PC-9 (cell line): ENCODE measurements at regions not wholly inside any gene's neighbourhood (a gene's known extent, or its start where the extent isn't known, plus 50 kb on each side); places are given as distances from the start of the nearest gene placed in this dataset.

ENCODE experiments used
- BruUV-seq: library from RNA; stranded (reverse); fragments of 400-500 nt; replicated peaks from 2 replicates; lab custom pipeline; 2021; lab: Mats Ljungman, UMichigan
- CTCF ChIA-PET: fragments of 300-600 bp; sonication (Branson Sonifier 250); formaldehyde crosslinking; loops from one replicate; lab custom pipeline; 2022; ENCODE audit warnings: antibody characterized with exemption; lab: Charles Lee
- POLR2A ChIA-PET: fragments of 300-600 bp; sonication (Branson Sonifier 250); formaldehyde crosslinking; loops from one replicate; lab custom pipeline; 2022; ENCODE audit warnings: antibody characterized with exemption; ENCODE audit not compliant: unreplicated experiment; lab: Charles Lee
- DNase-seq, 2 experiments: peaks; one replicate each; pipeline versions ENCODE4 v3.0.0 to v3.0.0-alpha.2; 2015 to 2022; ENCODE audit warnings: mixed read lengths in 1 of 2
- H2AFZ ChIP-seq: fragments of 200-600 bp; sonication (generic); 2 replicates; pipeline ENCODE4 v1.8.1; 2017; ENCODE audit warnings: antibody characterized with exemption
- H3F3A ChIP-seq: fragments of 200-600 bp; sonication (generic); 2 replicates; pipeline ENCODE4 v1.8.1; 2017; ENCODE audit warnings: antibody characterized with exemption, mild to moderate bottlenecking, low read depth; ENCODE audit not compliant: insufficient read depth
- H3K27ac ChIP-seq: fragments of 200-600 bp; sonication (generic); 2 replicates; pipeline ENCODE4 v1.6.1; 2016; ENCODE audit warnings: mixed run types
- H3K27me3 ChIP-seq: fragments of 200-600 bp; sonication (generic); 2 replicates; pipeline ENCODE4 v1.6.1; 2016; ENCODE audit warnings: low read depth, mixed run types; ENCODE audit not compliant: insufficient read depth
- H3K36me3 ChIP-seq: fragments of 200-600 bp; sonication (generic); 2 replicates; pipeline ENCODE4 v1.6.1; 2016; ENCODE audit warnings: low read depth, mixed run types
- H3K4me1 ChIP-seq: fragments of 200-600 bp; sonication (generic); replicated peaks from 2 replicates; pipeline ENCODE4 v1.6.1; 2016; ENCODE audit warnings: mixed run types; ENCODE audit not compliant: insufficient read depth
- H3K4me2 ChIP-seq: fragments of 200-600 bp; sonication (generic); 2 replicates; pipeline ENCODE4 v1.6.1; 2017; ENCODE audit warnings: mixed run types
- H3K4me3 ChIP-seq: fragments of 200-600 bp; sonication (generic); 2 replicates; pipeline ENCODE4 v1.6.1; 2016; ENCODE audit warnings: mixed run types
- H3K79me2 ChIP-seq: fragments of 200-600 bp; sonication (generic); 2 replicates; pipeline ENCODE4 v1.6.1; 2017; ENCODE audit warnings: low read depth, mixed run types
- H3K9me2 ChIP-seq: fragments of 200-600 bp; sonication (generic); 2 replicates; pipeline ENCODE4 v1.8.1; 2017; ENCODE audit warnings: mild to moderate bottlenecking; ENCODE audit not compliant: insufficient read depth
- H3K9me3 ChIP-seq: fragments of 200-600 bp; sonication (generic); 2 replicates; pipeline ENCODE4 v1.8.1; 2016; ENCODE audit warnings: low read depth; ENCODE audit not compliant: insufficient read depth
- H4K20me1 ChIP-seq: fragments of 200-600 bp; sonication (generic); 2 replicates; pipeline ENCODE4 v1.8.1; 2017; ENCODE audit not compliant: insufficient read depth
- EZH2 ChIP-seq: fragments of 200-600 bp; sonication (generic); IDR thresholded peaks from 2 replicates; pipeline ENCODE4 v1.8.0; 2017; ENCODE audit warnings: antibody characterized with exemption, low read depth
- intact Hi-C: fragments of 100-400 bp; cut with micrococcal nuclease; formaldehyde crosslinking; loops from one replicate; pipeline ENCODE4 v1.10.0; 2022; ENCODE audit not compliant: unreplicated experiment
- TF ChIP-seq, protein P1 (sequence below): fragments of 200-600 bp; sonication (generic); conservative IDR thresholded peaks from 2 replicates; pipeline ENCODE4 v1.6.1; 2017; ENCODE audit warnings: mixed run types, antibody characterized with exemption, mild to moderate bottlenecking, moderate library complexity

- intact Hi-C loops = no loop called here
- Histone ChIP-seq H3K27me3 (no peaks in the 10 kb centered on the region), H3K27ac (no peak overlapping the region), H3K36me3 (no peaks in the 10 kb centered on the region), H3K4me3 (no peak overlapping the region), H3K9me2 (no peaks in the 10 kb centered on the region), H3K4me2 (no peak overlapping the region), H2AFZ (no peak overlapping the region), H3F3A (no peaks in the 10 kb centered on the region), H3K79me2 (no peaks in the 10 kb centered on the region), H4K20me1 (no peaks in the 10 kb centered on the region), H3K4me1 (no peaks in the 10 kb centered on the region), H3K9me3 (no peaks in the 10 kb centered on the region)
- ChIA-PET POLR2A (no interaction called here), CTCF (no interaction called here)
- DNase-seq = peak in 1 of 2 experiments; percentile 10
- no TSS peak for BruUV-seq
- TF ChIP-seq, protein P1, sequence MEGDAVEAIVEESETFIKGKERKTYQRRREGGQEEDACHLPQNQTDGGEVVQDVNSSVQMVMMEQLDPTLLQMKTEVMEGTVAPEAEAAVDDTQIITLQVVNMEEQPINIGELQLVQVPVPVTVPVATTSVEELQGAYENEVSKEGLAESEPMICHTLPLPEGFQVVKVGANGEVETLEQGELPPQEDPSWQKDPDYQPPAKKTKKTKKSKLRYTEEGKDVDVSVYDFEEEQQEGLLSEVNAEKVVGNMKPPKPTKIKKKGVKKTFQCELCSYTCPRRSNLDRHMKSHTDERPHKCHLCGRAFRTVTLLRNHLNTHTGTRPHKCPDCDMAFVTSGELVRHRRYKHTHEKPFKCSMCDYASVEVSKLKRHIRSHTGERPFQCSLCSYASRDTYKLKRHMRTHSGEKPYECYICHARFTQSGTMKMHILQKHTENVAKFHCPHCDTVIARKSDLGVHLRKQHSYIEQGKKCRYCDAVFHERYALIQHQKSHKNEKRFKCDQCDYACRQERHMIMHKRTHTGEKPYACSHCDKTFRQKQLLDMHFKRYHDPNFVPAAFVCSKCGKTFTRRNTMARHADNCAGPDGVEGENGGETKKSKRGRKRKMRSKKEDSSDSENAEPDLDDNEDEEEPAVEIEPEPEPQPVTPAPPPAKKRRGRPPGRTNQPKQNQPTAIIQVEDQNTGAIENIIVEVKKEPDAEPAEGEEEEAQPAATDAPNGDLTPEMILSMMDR = no peak
- no peak for TF ChIP-seq EZH2
Measured at GRCh38 chr11:42720716-42721563, 590.9 kb upstream of the API5 start.

GRCh38 chr11:42727879-42728278, 583.9 kb upstream of the API5 start:
- no peak for DNase-seq

GRCh38 chr11:42762348-42762747, 549.4 kb upstream of the API5 start:
- Histone ChIP-seq H3F3A (no peaks in the 10 kb centered on the region), H3K27ac (no peak overlapping the region), H3K4me3 (no peak overlapping the region), H3K27me3 (no peaks in the 10 kb centered on the region), H3K36me3 (no peaks in the 10 kb centered on the region), H3K9me2 (no peaks in the 10 kb centered on the region), H3K4me1 (no peaks in the 10 kb centered on the region), H3K9me3 (no peaks in the 10 kb centered on the region), H3K4me2 (no peak overlapping the region), H4K20me1 (no peaks in the 10 kb centered on the region), H2AFZ (no peak overlapping the region), H3K79me2 (no peaks in the 10 kb centered on the region)
- ChIA-PET POLR2A (no interaction called here), CTCF (no interaction called here)
- no TSS peak for BruUV-seq
- intact Hi-C loops = no loop called here
- TF ChIP-seq, protein P1 = no peak
- no peak for DNase-seq

More at GRCh38 chr11:42727879-42728278, 583.9 kb upstream of the API5 start:
- Histone ChIP-seq H2AFZ (no peak overlapping the region), H3K36me3 (no peaks in the 10 kb centered on the region), H3F3A (no peaks in the 10 kb centered on the region; the same call in 1 of the 2 replicates), H4K20me1 (no peaks in the 10 kb centered on the region), H3K4me1 (no peaks in the 10 kb centered on the region), H3K9me3 (no peaks in the 10 kb centered on the region), H3K27ac (no peak overlapping the region), H3K27me3 (no peaks in the 10 kb centered on the region), H3K9me2 (no peaks in the 10 kb centered on the region), H3K4me2 (no peak overlapping the region), H3K4me3 (no peak overlapping the region), H3K79me2 (no peaks in the 10 kb centered on the region)
- TF ChIP-seq EZH2 = no peak
- TF ChIP-seq, protein P1 = no peak
- ChIA-PET CTCF (no interaction called here), POLR2A (no interaction called here)
- BruUV-seq = no TSS peak
- intact Hi-C loops = no loop called here
